HTR-8/SVneo (cell line): ENCODE measurements at regions not wholly inside any gene's neighbourhood (a gene's known extent, or its start where the extent isn't known, plus 50 kb on each side); places are given as distances from the start of the nearest gene placed in this dataset.
A peak's percentile ranks its signal among the peaks of the same experiment; 100 is the strongest.
"Not testable (repeated sequence)": the region's sequence is repeated elsewhere in the genome, so short reads cannot be mapped to it uniquely, and the experiment has no call there.

Source experiments
- DNase-seq: peaks from one replicate; pipeline ENCODE4 v3.0.0; 2011; ENCODE audit warnings: low spot score, mixed read lengths; ENCODE audit not compliant: insufficient read length
- FAIRE-seq: peaks from 2 replicates; lab custom pipeline; 2011; peaks lifted over from hg19 to GRCh38; lab: Jason Lieb, UNC

GRCh38 chr5:168097876-168098653, 193.4 kb upstream of the WWC1 start:
- DNase-seq (no peak), FAIRE-seq (no peak)

DNA sequence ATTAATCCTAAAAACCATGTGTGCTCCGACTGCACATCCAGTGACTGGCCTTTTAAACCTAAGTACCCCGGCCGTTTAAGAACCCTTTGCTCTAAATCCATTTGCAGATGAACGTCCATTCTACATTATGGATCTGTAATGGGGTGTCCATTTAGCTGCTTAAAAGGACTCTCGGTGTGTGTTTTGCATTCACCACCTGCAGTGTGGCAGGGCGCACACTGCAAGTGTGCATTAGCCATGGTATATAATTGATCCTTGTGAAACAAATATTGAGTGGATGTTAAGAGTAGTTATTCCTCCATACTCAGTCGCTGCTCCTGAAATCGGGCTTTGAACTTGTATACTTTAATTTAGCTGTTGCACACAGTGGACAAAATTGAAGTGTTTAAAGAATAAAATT, 190.1 kb upstream of the WWC1 start:
- DNase-seq: no peak
- no peak for FAIRE-seq

- not testable (repeated sequence) for FAIRE-seq, DNase-seq
Observed at GRCh38 chr5:168103018-168103417, 188.4 kb upstream of the WWC1 start.

DNA sequence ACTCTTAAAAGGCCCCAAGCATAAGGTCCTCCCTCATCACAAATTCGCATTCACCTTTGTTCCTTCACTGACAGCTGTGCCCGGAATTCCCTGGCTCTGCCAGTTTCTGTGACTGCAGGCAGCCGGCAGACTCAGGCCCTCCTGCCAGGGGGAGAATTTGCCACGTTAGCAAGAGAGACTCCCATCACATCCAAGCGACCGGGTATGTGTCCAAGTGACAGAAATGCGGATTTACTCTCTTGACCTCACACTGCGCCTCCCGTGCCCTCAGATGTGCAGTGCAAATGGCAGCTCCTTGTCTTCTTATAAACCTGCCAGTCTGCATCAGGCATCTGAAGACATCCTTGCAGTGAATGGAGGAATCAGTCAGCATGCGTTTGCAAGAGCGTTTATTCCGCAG, 187.1 kb upstream of the WWC1 start:
- DNase-seq: no peak
- FAIRE-seq: no peak

GRCh38 chr5:168104811-168105481, 186.5 kb upstream of the WWC1 start:
- DNase-seq (no peak), FAIRE-seq (no peak)

GRCh38 chr5:168106008-168106761, 185.3 kb upstream of the WWC1 start:
- FAIRE-seq (peak; percentile 49), DNase-seq (no peak)

- DNase-seq (no peak), FAIRE-seq (no peak)
Observed at GRCh38 chr5:168109441-168109840, 182.0 kb upstream of the WWC1 start.

DNA sequence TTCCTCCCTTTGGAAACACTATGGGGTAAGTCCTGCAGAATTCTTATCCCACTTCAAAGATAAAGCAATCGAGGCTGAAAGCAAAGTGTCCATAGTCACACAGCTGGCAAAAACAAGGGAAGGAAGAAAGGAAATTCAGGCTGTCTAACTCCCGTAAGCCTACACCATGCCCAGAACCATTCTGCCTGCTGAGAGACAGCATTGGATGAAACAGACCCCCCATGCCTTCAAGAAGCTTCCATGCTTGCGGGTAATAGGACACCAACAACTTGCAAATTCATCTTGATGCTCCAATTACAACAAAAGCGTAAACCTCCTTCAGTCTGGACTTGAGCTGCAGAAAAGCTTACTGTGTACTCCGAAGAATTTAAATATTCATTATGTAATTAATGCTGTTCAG, 181.1 kb upstream of the WWC1 start:
- DNase-seq: no peak
- no peak for FAIRE-seq

DNA sequence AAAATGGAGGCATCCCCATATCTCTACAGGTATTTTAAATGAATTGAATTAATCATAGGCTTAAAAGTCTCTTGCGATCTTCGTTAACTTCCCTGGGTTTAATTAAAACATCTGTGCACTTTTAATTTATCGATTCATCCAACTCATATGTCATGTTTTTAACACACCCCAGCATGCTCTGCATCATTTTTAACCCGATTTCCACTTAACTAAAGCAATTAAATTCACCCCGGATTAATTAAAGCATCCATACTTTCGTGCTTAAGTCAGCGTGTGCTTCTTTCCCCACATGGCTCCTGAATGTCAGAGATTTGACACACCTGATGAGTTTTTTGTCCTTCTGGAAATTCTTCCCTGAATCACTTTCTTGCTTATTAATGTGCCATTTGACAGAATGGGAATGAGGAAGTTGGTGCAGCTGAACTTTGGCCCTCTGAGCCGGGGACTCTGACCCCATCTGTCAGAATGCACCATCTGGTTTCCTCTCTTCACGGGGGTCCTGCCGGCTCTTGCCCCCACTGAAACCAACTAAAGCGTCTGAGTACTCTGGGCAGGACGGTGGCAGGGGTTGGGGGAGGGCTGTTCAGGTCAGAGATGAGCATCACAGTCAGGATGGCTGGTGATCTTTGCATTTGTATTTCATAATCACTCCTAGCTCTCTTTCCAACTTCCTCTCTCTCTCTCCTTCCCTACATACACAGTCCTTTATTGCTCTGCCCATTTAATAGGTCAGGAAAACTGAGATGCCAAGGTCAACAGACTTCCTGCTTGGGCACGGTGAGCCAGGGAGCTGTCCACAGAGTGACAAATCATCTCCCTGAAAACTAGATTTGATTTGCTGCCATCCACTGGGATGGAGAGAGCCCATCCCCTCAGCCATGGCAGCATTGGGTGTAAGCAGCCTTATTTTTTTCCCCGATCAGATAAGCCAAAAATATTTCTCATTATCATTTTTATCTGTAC, 180.3 kb upstream of the WWC1 start:
- DNase-seq (no peak), FAIRE-seq (no peak)

DNA sequence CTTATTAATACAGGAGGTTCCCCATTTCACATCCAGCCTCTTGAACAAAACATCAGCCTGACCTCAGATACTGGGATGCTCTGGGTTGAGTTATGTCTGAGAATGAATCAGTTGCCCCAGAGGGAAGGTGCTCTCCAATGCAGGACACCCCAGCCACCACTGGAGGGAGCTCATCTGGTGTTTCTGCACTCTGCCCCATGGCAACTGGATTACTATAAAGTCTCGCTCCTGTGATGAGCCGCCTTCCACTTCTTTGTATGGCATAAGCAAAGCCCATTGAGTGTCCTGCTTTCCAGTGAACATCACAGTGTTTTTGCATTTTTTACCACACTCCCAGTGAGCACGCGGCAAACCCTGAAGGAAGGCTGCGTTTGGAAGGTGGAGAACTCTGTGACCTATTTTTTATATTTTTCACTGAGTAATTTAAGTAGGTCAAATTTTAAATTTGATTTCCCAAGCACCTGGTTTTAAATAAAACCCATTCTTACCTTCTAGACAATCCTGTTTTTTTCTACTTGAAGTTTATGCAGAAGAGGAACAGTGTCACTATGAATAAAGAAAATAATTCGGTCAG, 176.9 kb upstream of the WWC1 start:
- DNase-seq (peak; percentile 69), FAIRE-seq (peak; percentile 81)

GRCh38 chr5:168117469-168117868, 174.0 kb upstream of the WWC1 start:
- FAIRE-seq: no peak

DNA sequence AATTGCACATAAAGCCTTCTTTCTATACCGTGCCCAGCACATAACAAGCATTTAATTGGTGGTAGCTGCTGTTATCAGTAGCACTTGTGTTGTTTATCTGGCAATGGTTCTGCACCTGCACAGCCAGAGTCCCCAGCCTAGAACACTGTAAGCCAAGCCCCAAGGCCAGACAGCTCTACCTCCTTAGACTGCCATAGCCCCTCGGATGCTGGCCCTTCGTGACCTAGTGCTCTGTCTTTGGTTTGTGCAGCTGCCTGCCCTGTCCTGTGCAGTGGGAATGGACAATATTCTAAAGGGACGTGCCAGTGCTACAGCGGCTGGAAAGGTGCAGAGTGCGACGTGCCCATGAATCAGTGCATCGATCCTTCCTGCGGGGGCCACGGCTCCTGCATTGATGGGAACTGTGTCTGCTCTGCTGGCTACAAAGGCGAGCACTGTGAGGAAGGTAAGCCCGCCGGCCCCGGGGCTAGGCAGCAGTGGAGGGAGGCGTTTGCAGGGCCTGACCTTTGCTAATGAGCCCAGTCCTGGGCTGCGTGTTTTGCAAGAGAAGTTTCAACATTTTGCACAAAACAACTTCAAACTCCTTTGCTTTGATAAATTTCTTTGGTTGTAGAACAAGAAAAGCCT, 173.3 kb upstream of the WWC1 start:
- FAIRE-seq (no peak), DNase-seq (no peak)

More at GRCh38 chr5:168117469-168117868, 174.0 kb upstream of the WWC1 start:
- no peak for DNase-seq

DNA sequence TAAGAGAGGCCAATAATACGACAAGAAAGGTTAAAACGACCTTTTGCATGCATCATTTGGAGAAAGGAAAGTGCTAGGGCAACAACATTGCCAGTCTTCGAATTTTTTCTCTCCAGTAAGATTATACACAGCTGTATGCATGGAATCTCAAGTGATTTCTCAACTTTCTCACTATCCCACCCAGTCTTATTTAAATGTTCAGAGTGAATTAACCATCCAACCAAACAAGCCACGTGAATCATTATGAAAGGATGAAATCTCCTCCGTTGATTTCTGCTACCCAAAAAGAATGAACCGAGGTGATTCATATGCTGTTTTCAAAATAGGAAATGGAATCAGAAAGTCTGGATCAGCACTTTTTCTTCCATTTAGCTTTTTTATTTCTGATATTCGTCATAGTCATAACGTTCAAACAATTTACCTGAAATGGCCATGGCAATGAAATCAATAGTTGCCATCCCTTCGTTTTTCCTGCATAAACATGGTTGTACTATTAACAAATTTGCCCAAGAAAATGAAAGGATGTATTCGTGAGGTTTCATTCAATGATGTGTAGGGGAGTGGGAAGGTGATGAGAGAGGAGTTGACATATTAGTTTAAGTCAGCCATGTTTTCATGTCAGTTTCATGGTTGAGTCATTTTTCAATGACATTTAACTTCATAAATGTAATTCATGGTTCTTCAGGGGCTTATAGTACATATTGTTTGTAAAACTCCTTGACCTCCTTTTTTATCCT, 170.9 kb upstream of the WWC1 start:
- FAIRE-seq (peak; percentile 26), DNase-seq (no peak)

DNA sequence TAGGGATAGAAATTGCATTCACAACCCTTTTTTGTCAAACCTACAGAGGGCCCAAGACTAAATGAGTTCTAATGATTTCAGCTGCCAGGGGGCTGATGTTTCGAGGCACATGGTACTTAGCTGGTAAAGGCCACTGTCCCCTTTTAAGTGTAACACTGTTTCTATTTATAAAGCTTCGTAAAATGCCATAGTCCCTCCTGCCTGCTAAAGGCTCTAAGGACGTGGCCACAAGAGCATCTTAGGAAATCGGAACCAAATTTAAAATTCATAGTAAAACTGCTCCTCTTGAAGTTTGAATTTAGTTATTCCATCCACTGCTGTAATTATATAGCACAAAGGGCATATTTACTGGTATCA, 170.3 kb upstream of the WWC1 start:
- FAIRE-seq (no peak), DNase-seq (no peak)

DNA sequence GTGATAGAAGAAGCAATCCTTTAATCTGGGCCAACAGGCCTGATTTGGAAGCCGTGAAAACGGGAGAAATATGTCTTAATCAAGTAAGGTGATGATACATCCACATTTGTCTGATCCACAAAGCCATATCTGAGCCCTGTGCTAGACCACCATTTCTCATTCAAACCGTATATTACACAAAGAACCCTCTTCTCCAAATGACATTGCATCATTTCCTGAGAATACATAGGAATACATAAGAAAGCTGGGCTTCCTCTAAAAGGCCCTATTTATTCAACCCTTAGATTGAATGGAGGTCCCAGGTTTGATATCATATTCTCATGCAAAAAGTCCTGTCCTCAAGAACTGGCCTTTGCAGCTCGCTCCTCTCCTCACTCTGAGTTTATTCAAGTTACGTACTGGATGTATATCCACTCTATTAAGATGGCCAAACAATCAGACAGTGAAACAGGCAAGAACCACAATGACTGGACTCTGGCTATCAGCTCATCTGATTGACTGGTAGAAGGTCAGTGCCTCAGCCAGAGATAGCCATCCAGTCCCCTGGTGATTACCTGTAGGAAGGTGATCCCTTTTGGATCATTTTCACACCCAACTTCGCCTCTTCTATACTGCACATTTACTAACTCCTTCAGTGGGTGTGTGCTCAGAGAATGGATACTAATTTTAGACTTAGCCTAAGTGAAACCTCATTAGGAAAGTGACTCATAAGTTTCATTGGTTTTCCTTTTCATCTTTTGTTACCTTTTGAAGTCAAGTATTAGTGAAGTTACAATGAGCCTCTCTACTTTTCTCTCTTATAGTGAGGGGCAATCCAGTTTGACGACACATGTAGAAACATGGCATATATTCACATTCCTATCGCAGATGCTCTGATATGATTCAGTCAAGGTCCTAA, 167.6 kb upstream of the WWC1 start:
- peak; percentile 4 for FAIRE-seq

GRCh38 chr5:168125445-168126199, 165.8 kb upstream of the WWC1 start:
- DNase-seq (no peak), FAIRE-seq (no peak)

More for the DNA sequence above, 167.6 kb upstream of the WWC1 start:
- no peak for DNase-seq

GRCh38 chr5:168126606-168127005, 164.8 kb upstream of the WWC1 start:
- DNase-seq (no peak), FAIRE-seq (no peak)
